HG02973 (cell line): ENCODE measurements at regions not wholly inside any gene's neighbourhood (a gene's known extent, or its start where the extent isn't known, plus 50 kb on each side); places are given as distances from the start of the nearest gene placed in this dataset.

Experiments used
- ATAC-seq: cut with Tn5 transposase; IDR thresholded peaks from one replicate; pipeline ENCODE4 v1.9.1; 2021; ENCODE audit warnings: moderate library complexity; ENCODE audit not compliant: unreplicated experiment

DNA sequence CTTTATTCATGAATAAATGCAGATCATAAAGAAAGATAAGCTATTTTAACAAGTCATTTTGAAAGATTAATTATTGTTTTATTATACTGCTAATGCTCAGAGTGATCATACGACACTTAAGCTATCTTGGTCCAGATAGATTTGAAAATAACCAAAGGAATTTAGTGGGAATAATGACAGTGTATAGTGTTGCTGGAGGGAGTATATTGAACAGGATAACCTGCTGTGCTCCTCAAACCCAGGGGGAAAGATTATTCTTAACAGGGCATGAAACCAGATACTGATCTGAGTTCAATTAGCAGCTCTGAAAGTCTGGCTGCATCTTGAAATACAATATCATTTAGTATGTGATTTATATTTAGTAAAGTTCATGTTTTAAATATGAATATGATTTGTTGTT is 216.3 kb upstream of the ITGA4 start:
- ATAC-seq: no peak

DNA sequence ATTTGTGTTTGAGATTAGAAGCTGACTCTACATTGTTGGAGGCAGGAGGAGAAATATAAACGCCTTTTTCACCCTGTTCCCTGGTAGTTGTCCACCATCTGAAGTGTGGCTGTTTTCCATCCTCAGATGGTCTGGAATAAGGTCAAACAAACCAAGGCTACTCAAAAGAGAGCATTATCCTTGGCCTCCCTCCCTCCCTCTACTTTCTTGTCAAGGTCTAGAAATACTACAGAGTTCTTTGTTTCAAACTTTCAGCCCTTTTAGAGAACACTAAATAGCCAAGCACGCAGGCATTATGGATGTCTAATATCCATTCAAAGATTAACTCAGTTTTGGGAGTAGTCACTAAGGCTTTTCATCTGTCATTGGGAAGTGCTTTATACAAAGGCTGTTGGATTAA is 215.8 kb upstream of the ITGA4 start:
- peak; percentile 8 for ATAC-seq

DNA sequence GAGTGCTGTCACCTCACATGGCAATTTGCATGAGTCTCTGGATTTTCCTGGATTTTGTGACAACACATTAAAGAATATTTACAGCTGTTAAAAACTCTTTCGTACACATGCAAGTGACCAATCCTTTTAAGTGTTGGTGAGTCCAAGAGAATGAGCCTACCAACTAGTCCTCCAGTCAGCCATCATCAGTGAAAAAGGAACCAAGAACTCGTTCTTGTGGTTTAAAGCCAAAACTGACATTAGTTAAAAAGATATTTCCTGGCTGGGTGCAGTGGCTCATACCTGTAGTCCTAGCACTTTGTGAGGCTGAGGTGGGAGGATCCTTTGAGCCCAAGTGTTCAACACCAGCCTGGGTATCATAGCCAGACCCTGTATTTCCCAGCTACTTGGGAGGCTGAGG is 215.4 kb upstream of the ITGA4 start:
- peak; percentile 95 for ATAC-seq

DNA sequence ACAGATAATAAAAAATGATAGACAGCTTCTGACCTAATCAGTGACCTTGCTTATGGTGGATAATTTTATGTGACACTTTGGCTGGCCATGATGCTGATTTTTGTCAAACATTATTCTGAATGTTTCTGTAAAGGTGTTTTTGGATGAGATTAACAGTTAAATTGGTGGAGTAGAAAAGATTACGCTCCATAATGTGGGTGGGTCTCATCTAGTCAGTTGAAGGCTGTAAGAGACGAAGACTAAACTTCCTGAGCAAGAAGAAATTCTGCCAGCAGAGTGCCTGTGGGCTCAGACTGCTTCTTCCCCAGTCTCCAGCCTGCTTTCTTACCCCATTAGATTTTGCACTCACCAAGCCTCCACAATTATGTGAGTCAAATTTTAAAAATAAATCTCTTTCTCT is 214.9 kb upstream of the ITGA4 start:
- no peak for ATAC-seq

DNA sequence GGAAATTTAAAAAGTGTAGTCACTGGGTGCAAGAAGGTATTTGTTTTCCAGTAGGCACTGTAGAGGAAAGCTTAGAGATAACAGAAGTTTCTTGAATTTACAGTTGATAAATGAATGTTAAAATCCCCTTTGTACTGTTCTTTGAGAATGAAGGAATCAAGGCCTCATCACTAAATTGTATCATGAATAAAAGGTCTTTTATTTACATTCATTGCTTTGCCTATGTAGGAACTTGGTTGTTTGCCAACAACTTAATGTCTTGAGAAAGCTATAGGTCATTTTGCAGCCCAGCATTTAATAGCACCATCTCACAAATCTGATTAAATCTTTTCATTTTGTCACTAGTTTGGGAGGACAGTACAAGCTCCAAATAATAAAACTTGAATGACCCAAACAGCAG is 213.9 kb upstream of the ITGA4 start:
- no peak for ATAC-seq

DNA sequence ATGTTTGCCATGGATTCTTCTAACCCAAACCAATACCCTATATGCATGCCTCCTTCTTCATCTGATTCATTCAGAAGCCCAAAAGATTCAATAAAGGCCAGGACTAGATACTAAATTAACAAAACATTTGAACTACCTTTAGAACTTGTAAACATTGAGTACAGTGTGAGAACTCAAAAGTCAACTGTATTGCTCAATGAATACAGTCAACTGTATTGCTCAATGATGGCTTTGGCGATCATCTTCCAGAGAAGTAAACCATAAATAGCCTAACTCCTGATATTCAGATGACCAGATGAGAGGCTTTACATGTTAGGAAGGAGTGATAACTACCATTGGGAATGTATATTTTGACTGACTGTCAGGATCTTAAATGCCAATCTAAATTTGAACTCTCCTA is 206.5 kb upstream of the ITGA4 start:
- no peak for ATAC-seq

DNA sequence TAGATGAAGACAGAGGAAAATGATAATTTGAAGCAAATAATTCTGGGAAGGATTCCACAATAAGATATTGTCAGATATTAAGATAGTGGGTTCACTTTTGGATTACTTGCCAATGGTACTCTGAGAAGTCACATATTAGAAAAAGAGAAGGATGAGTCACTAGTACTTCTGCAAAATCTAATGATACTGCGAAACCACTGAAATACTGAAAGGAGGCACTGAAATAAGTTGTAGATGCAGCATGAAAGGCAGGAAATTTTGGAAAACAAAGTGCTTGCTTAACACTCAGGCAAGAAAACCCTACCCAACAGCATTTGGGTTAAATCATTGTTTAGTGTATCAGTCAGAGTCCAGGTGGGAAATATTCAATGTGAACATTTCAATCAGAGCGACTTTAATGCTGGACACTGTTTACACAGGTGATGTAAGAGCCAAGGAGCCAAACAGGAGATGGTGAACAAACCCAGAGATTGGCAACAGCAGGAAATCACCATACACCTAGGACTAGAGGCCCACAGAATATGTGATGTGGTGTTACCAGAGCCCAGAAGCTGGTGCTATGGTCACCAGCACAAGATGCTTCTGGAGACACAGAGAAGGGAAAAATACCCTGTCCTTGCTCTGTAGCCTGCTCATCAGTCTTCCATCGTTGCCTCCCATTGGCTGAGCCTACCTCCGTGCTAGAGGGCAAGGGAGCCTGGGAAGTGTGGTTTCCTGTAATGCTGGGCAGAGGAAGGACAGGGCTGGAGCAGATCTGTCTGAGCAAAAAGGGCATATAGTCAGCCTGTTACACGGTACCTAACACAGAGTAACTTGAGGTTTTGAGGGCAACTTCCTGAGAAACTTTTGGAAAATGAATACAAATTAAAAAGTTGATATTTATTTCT is 204.7 kb upstream of the ITGA4 start:
- peak; percentile 77 for ATAC-seq

DNA sequence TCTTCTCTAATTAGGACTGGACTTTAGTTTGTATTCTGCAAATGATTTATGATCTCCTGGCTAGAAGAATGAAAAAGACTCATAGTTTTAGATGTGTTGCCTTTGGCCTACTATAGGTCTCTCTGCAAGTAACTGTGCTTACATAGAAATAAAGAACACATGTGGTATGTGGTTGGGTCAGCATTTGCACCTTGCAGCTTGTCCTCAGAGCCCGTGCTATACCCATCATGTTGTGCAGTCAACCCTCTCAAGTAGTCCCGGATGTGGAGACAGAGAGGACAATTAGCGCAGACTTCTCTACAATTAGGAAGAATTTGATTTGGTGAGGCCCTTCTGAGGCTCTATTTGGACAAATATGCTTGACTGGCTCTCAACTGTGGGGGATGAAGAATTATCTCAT is 203.7 kb upstream of the ITGA4 start:
- no peak for ATAC-seq

DNA sequence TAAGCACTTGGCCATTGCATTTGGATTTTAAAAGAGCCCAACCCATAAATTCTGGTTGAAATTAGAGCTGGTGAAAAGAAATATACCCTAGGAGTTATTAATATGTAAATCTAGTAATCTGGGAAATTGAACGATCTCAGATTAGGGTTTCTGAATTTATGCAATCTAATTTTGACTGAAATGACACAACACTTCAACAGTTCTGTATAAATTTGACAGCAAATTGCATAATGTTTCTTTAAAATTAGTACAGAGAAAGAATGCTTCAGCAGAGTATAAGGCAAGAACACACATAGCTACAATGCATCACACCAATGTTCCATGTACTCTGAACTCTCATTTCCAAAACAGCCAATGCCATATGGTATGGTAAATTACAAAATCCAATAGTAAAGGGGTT is 201.5 kb upstream of the ITGA4 start:
- no peak for ATAC-seq

DNA sequence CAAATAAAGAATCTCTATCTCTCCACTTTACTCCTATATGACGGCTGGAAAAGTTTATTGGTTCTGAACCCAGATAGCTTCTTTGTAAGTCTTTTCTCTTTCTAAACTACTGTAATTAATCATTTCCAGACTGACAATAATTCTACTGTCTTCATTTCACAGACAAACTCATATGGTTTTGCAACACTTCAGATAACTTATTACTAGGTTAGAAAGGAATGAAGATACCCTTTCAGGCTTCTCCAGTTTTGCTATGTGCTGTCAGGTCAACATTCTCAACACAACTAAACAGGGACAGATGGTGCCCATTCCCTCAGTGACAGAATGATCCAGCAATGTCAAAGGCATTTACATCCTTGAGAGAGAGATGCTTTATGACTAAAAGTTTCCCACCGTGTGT is 198.5 kb upstream of the ITGA4 start:
- ATAC-seq: no peak

DNA sequence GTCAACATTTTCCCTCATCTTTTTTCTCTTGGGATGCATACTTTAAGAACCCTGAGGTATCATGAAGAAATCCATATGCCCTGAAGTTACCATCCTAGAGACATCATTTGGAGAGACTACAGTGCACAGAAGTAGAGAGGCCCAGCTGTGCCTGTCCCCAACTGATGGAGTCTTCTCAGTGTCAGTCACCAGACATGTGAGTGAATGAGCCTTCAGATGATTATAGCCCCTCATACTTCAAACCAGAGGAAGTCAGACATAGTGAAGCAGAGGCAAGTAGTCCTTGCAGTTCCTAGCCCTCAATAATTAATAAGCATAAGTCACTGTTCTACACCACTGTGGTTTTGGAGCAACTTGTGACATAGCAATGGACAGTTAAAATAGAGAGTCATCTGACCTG is 194.4 kb upstream of the ITGA4 start:
- ATAC-seq: no peak

DNA sequence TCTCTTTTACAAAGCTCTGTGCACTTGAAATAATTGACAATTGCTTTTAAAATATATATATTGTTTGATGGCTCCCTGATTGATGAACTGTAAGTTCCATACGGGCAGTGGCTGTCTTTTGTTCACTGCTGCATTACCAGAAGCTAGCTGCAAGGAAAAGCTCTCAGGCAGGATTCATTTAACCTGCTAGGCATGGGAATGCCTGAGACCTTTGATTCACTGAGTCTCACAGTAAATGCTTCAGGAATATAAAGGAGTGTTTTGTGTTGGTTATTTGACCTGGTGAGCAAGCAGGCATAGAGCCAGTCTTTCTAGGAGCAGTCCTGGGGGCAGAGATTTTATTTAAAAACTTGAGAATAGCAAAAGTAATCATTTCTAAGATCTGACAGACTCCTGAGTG is 193.2 kb upstream of the ITGA4 start:
- no peak for ATAC-seq

DNA sequence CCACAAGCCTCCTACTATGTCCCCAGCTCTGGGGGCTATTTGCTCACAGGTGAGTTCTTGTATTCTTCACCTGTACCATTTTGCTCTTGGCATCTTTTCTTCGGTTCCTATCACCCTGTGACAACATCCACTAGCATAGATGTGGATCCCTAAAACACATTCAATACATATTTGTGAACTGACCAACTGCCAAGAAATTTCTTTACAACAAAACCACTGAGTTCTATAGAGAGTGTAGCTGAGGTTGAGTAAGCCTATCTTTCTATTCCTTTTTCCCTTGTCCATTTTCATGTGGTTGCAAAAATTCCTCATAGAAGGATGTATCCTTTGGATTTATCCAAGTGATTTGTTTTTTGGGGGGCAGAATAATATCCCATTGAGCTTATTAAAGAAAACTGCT is 192.7 kb upstream of the ITGA4 start:
- ATAC-seq: no peak

DNA sequence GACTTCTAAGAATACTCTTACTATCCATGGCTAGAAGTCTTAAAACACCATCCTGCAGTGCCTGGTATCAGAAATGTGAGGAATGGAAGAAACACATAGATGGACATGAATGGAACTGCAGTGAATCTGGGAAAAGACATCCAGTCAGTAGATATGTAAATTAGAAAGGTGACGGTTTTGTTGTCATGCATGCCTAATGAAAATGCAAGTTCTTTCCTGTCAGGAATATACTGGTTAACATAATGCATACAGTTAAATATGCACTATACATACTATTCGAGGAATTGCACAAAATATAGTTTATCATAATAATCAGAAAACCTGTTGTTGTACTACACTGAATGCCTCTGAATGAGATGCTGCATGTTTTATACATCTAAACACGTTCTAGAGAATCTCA is 190.6 kb upstream of the ITGA4 start:
- no peak for ATAC-seq

DNA sequence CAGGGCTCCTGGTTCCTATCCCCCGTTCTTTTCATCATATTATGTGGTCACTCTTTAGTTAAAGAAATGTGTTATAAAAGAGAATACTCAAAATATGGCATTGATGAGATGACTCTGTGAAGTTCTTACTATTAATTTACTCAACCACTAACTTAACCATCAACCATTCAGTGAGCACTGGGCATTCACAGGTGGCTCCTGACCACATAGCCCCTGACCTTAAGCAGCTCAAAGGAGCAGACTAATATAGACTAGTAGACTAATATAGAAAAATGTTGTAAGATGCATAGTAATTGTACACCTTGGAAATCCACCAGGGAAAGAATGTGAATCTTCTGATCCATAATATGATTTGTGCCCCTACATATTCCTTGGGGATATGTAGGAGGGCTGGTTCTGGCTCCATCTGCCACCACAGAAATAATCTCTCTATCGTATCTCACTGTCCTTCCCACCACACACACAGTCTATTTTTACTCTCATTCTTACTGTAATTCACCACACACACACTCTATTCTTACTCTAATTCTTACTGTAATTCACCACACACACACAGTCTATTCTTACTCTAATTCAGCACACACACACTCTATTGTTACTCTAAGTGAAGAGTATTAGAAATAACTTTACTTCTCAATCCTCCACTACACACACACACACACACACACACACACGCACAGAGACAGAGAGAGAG is 188.9 kb upstream of the ITGA4 start:
- ATAC-seq: peak; percentile 78

DNA sequence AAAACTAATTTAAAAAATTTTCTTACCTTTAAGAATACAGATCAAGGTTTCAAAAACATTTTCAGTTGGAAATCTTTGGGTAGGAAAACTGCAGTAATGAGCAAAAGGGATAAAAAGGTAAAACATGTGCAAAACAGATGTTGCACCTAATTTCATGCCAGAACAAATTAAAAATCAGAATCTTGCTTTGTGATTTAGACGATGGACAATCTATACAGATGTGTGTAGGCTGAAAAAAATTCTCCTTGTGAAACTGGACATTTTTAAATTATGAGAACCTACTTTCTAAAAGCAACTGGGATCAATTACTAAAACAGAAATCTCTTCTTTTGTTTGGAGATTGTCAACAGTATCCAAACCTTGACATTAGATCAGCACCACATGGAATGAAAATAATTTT is 183.2 kb upstream of the ITGA4 start:
- no peak for ATAC-seq

DNA sequence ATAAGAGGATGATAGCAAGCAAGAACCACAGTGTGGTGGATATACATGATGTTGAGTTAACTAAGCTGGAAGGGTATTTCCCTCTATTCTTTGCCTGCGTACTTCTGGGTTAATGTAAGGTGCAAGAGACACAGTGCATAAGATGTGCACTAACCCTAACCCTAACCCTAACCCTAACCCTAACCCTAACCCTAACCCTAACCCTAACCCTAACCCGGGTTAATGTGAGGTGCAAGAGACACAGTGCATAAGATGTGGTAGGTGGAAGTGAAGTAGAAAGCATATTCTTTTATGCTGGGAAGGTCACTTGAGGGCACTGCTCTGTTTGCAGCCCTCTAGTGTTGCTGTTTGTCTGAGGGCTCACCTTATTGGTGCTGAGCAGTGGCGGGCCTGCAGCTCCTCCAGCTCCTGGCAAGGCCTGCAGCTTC is 181.5 kb upstream of the ITGA4 start:
- ATAC-seq: no peak

DNA sequence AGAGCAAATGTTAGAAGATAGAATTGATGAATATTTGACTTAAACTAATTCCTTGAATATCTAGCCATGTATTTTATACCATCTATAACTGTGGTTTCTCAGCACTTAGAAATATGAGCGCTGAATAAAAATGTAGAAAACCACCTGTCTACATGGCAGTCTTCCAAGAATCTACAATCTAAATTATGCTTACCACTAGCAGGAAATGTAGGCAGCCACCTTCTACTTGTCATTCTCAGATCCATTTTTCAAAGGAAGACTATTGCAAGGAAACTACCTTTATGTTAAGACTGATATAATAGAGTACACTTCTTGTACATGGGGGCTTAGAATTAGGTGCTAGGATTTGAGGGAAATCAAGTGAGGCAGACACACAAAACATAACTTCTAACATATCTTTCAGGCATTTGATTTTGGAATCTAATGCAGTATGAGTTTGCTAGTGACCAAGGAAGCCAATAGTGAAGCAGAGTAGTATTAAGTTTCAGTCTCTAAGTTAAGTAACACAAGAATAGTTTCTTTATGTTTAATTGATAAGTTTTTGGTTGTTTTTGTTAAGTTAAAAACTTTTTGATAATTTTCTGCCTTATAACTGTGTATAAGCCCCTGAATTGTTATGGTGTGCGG is 175.9 kb upstream of the ITGA4 start:
- no peak for ATAC-seq

DNA sequence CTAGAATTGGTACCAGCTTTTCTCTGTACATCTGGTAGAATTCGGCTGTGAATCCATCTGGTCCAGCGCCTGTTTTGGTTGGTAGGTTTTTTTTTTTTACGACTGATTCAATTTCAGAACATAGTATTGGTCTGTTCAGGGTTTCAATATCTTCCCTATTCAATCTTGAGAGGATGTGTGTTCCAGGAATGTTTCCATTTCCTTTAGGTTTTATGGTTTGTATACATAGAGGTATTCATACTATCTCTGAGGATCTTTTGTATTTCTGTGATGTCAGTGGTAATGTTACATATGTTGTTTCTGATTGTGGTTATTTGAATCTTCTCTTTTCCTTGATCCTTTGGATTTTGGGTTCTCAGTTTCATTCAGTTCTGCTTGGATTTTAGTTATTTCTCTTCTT is 172.1 kb upstream of the ITGA4 start:
- ATAC-seq: no peak

DNA sequence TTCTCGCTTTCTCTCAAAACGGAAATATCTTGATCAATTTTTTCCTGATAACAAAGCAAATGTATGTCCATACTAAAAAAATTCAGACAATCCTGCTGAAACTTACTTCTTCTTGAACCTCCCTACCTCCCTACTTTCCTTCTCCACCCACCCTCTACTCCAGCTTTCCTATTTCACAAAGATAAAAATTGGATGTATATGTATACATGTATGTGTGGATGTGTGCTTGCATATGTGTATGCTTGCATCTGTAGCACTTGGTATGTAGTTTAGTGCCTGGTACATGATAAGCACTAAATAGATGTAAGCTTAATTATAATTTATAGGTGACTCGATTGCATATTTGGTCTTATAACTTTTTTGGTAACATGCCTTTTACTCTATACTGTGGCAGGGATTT is 167.5 kb upstream of the ITGA4 start:
- no peak for ATAC-seq

DNA sequence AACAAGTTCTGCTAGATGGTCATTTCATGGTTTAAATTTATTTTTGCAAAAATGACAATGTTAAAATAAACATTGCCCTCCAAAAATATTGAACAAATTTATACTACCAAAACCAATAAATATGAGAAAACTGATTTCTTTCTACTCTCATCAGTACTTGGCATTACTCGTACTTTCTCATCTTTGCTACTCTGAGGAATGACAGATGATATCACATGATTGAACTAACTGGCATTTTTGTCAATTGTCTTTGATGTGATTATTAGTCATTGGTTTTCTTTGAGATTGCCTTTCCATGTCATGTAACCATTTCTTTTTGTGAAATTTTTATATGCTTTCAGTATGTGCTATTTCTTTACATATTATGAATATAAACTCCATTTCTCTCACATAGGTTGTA is 167.0 kb upstream of the ITGA4 start:
- ATAC-seq: no peak

DNA sequence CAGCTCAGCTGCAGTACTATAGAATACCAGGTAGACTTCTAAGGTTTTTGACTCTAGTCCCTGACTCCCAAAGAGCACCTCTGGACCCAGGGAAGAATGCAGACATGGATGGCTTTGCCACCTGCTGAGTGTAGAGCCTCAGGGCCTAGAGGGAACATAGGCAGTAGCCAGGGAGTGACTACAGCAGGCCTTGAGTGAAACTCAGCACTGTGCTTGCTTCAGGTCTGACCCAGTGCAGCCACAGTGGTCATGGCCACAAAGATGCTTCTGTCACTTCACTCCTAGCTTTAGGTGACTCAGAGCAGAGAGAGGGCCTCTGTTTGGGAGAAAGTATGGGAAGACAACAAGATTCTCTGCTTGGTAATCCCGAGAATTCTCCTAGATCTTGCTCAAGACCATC is 162.2 kb upstream of the ITGA4 start:
- ATAC-seq: no peak
